Testis (tissue), 2 donors: ENCODE measurements at regions not wholly inside any gene's neighbourhood (a gene's known extent, or its start where the extent isn't known, plus 50 kb on each side); places are given as distances from the start of the nearest gene placed in this dataset.

ENCODE experiments used
- DNase-seq: peaks from one replicate; pipeline ENCODE4 v3.0.0-alpha.2; 2019
- H3K27ac ChIP-seq, 2 donors: fragments of 200-600 bp; sonication (generic); one replicate each; pipeline ENCODE4 v1.5.1; 2019
- H3K27me3 ChIP-seq: fragments of 200-600 bp; sonication (generic); one replicate; pipeline ENCODE4 v1.5.1; 2019
- H3K36me3 ChIP-seq: fragments of 200-600 bp; sonication (generic); one replicate; pipeline ENCODE4 v1.5.1; 2017; ENCODE audit warnings: low read depth; ENCODE audit errors: missing control alignments
- H3K4me1 ChIP-seq: fragments of 200-600 bp; sonication (generic); one replicate; pipeline ENCODE4 v1.5.1; 2019
- H3K4me3 ChIP-seq, 2 donors: fragments of 200-600 bp; sonication (generic); one replicate each; pipeline ENCODE4 v1.5.1; 2017 to 2019
- H3K9me3 ChIP-seq: fragments of 200-600 bp; sonication (generic); one replicate; pipeline ENCODE4 v1.5.1; 2017
- POLR2A ChIP-seq: fragments of 450-650 bp; IDR thresholded peaks from one replicate; pipeline ENCODE4 v1.6.1; 2017; ENCODE audit warnings: antibody characterized with exemption, mild to moderate bottlenecking, moderate library complexity
- WGBS, 2 donors: methylation state at CpG; one replicate each; pipeline ENCODE4 v1.1.5; 2018; 5-methylcytosine and 5-hydroxymethylcytosine counted together
- intact Hi-C: fragments of 100-400 bp; cut with DNase I; formaldehyde crosslinking; loops from one replicate; pipeline ENCODE4 v1.15.1; 2023; ENCODE audit warnings: low total_unique reads
- TF ChIP-seq, protein P1 (sequence below), 3 experiments: fragments of 450-650 bp in 2 of 3; fragments of 200-600 bp in 1 of 3; sonication (generic) in 1 of 3; IDR thresholded peaks; one replicate each; pipeline ENCODE4 v1.5.1; 2016 to 2019; ENCODE audit warnings: antibody characterized with exemption in 3 of 3, mild to moderate bottlenecking in 2 of 3, moderate library complexity in 1 of 3

DNA sequence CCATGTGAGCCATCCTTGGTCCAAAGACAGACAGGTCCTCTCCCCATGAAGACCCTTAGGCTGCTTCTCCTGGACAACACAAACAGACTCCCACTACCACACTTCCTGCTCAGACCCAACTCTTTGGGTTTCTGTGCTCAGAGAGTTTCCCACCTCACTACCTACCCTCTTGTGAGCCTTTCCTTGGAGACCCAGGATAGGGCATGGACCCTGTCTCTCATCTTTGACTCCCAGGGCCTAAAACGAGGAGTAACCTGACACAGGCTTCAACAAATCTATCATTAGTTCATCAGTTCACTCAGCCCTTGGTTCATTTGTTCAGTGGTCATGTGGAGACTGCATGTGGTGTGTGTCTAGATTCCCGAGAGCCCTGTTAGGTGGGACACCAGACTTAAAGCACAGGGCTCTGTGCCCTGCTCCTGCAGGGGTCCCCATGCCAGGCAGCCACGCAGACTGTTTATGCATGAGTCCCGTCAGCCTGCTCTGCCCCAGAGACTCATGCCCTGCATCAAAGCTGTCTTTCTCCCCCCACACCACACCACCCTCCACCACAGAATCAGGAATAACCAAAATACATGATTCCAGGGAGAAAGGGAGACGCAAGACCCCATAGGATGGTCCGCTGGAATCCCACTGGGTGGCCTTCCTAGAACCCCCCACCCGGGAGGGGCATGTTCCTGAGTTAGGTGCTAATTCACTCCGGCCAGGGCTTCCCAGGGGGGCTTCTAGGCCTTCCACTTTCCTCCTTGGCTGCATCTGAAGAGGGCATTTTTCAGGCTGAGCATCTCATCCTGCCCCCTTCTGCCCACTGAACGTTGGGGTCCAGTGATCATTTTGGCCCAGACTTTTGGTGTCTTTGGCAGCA lies 100.2 kb upstream of the TEX51 start:
- no peak overlapping the region for H3K4me3 ChIP-seq
- H3K27ac ChIP-seq = no peak overlapping the region
- TF ChIP-seq POLR2A = no peak
- TF ChIP-seq, protein P1, sequence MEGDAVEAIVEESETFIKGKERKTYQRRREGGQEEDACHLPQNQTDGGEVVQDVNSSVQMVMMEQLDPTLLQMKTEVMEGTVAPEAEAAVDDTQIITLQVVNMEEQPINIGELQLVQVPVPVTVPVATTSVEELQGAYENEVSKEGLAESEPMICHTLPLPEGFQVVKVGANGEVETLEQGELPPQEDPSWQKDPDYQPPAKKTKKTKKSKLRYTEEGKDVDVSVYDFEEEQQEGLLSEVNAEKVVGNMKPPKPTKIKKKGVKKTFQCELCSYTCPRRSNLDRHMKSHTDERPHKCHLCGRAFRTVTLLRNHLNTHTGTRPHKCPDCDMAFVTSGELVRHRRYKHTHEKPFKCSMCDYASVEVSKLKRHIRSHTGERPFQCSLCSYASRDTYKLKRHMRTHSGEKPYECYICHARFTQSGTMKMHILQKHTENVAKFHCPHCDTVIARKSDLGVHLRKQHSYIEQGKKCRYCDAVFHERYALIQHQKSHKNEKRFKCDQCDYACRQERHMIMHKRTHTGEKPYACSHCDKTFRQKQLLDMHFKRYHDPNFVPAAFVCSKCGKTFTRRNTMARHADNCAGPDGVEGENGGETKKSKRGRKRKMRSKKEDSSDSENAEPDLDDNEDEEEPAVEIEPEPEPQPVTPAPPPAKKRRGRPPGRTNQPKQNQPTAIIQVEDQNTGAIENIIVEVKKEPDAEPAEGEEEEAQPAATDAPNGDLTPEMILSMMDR (IDR thresholded peaks at IDR 0.05) = no peak
- DNase-seq = no peak
- 73 to 84% methylated on average over 9 of the region's 9 CpGs for WGBS, 2 donors
- no peaks in the 10 kb centered on the region for H3K27me3 ChIP-seq
- intact Hi-C loops = no loop called here
- H3K9me3 ChIP-seq = no peaks in the 10 kb centered on the region
- no peaks in the 10 kb centered on the region for H3K36me3 ChIP-seq
- no peaks in the 10 kb centered on the region for H3K4me1 ChIP-seq

- Histone ChIP-seq H3K4me3 (no peak overlapping the region), H3K4me1 (no peaks in the 10 kb centered on the region), H3K36me3 (no peaks in the 10 kb centered on the region), H3K9me3 (no peaks in the 10 kb centered on the region), H3K27ac (no peak overlapping the region), H3K27me3 (no peaks in the 10 kb centered on the region)
- intact Hi-C loops = no loop called here
- no peak for DNase-seq
- TF ChIP-seq POLR2A = no peak
- TF ChIP-seq, protein P1 (IDR thresholded peaks at IDR 0.05) = no peak
- 44 to 61% methylated on average over 2 of the region's 2 CpGs for WGBS, 2 donors
Observed at GRCh38 chr2:126799301-126799700, 99.4 kb upstream of the TEX51 start.

DNA sequence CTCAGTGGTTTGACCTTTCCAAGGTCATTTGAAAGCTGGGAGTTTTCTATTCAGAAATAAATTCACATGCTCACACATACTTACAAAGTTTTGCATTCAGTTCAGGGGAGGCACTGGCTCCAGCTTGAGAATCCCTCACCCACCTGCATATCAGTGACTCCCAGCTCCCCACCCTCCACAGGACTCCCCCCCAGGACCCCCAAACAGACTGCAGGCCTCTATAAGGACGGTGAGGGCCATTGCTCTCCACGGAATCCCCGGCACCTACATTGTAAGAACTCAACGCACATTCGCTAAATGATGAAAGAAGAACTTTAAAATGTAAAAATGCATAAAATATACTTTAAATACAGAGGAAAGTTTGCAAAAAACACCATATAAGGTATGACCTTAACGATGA lies 97.2 kb upstream of the TEX51 start:
- intact Hi-C loops = no loop called here
- 89 to 93% methylated on average over 6 of the region's 6 CpGs for WGBS, 2 donors
- TF ChIP-seq, protein P1 (IDR thresholded peaks at IDR 0.05) = no peak
- TF ChIP-seq POLR2A = no peak

GRCh38 chr2:126802316-126802715 lies 96.4 kb upstream of the TEX51 start:
- intact Hi-C loops = no loop called here
- no peaks in the 10 kb centered on the region for H3K27me3 ChIP-seq
- no peak overlapping the region for H3K27ac ChIP-seq
- no peak for TF ChIP-seq POLR2A
- TF ChIP-seq, protein P1 (IDR thresholded peaks at IDR 0.05) = no peak
- no peaks in the 10 kb centered on the region for H3K9me3 ChIP-seq
- H3K4me1 ChIP-seq = no peaks in the 10 kb centered on the region
- 81 to 84% methylated on average over 4 to 7 of the region's 7 CpGs for WGBS, 2 donors
- no peak for DNase-seq
- H3K4me3 ChIP-seq = no peak overlapping the region
- no peaks in the 10 kb centered on the region for H3K36me3 ChIP-seq

More for the DNA sequence above, 97.2 kb upstream of the TEX51 start:
- no peak for DNase-seq
- Histone ChIP-seq H3K9me3 (no peaks in the 10 kb centered on the region), H3K36me3 (no peaks in the 10 kb centered on the region), H3K4me3 (no peak overlapping the region), H3K4me1 (no peaks in the 10 kb centered on the region), H3K27me3 (no peaks in the 10 kb centered on the region), H3K27ac (no peak overlapping the region)
